Activated naive CD4-positive, alpha-beta T cell treated with anti-CD3 and anti-CD28 coated beads, Interleukin-2, amount 10 ng/mL, durations not matched to agents 7 days and 5 days (primary cell): ENCODE measurements at regions not wholly inside any gene's neighbourhood (a gene's known extent, or its start where the extent isn't known, plus 50 kb on each side); places are given as distances from the start of the nearest gene placed in this dataset.

Experiments used
- CTCF ChIA-PET: fragments of 350-600 bp; sonication (Branson Sonifier 250); formaldehyde crosslinking; loops from one replicate; lab custom pipeline; 2021; ENCODE audit warnings: antibody characterized with exemption; lab: Charles Lee
- DNase-seq: peaks from one replicate; pipeline ENCODE4 v3.0.0-alpha.2; 2020
- H3K27ac Mint-ChIP-seq: one replicate; pipeline ENCODE4 v1.8.0; 2021; ENCODE audit warnings: mild to moderate bottlenecking, moderate library complexity, mixed read lengths
- H3K27me3 Mint-ChIP-seq: one replicate; pipeline ENCODE4 v1.8.0; 2021; ENCODE audit warnings: mild to moderate bottlenecking, mixed read lengths
- H3K36me3 Mint-ChIP-seq: one replicate; pipeline ENCODE4 v1.8.0; 2021; ENCODE audit warnings: mixed read lengths
- H3K4me1 Mint-ChIP-seq: one replicate; pipeline ENCODE4 v1.8.0; 2021; ENCODE audit warnings: mixed read lengths
- H3K4me3 Mint-ChIP-seq: one replicate; pipeline ENCODE4 v1.8.0; 2021; ENCODE audit warnings: mild to moderate bottlenecking, moderate library complexity, mixed read lengths
- H3K9me3 Mint-ChIP-seq: one replicate; pipeline ENCODE4 v1.8.0; 2021; ENCODE audit warnings: mixed read lengths

GRCh38 chr11:45597097-45597496 is 68.3 kb downstream of the CHST1 start:
- Mint-ChIP-seq H3K9me3 (no peaks in the 10 kb centered on the region), H3K36me3 (no peaks in the 10 kb centered on the region), H3K4me3 (no peak overlapping the region), H3K27me3 (peaks cover 7% of the 10 kb centered on the region), H3K27ac (no peak overlapping the region), H3K4me1 (no peaks in the 10 kb centered on the region)
- CTCF ChIA-PET = no interaction called here
- DNase-seq = no peak

GRCh38 chr11:45596571-45596970 is 68.9 kb downstream of the CHST1 start:
- CTCF ChIA-PET = no interaction called here
- Mint-ChIP-seq H3K9me3 (no peaks in the 10 kb centered on the region), H3K4me1 (no peaks in the 10 kb centered on the region), H3K36me3 (no peaks in the 10 kb centered on the region), H3K27me3 (peaks cover 7% of the 10 kb centered on the region), H3K4me3 (no peak overlapping the region), H3K27ac (no peak overlapping the region)
- no peak for DNase-seq

GRCh38 chr11:45593992-45594391 is 71.4 kb downstream of the CHST1 start:
- no peaks in the 10 kb centered on the region for H3K4me1 Mint-ChIP-seq
- H3K27me3 Mint-ChIP-seq = peaks cover 12% of the 10 kb centered on the region
- no peak overlapping the region for H3K4me3 Mint-ChIP-seq
- CTCF ChIA-PET = no interaction called here
- DNase-seq = no peak
- no peak overlapping the region for H3K27ac Mint-ChIP-seq
- no peaks in the 10 kb centered on the region for H3K9me3 Mint-ChIP-seq
- H3K36me3 Mint-ChIP-seq = no peaks in the 10 kb centered on the region

GRCh38 chr11:45592636-45593035 is 72.8 kb downstream of the CHST1 start:
- DNase-seq = no peak
- H3K36me3 Mint-ChIP-seq = no peaks in the 10 kb centered on the region
- H3K27me3 Mint-ChIP-seq = peaks cover 17% of the 10 kb centered on the region
- no peaks in the 10 kb centered on the region for H3K4me1 Mint-ChIP-seq
- H3K4me3 Mint-ChIP-seq = no peak overlapping the region
- CTCF ChIA-PET = no interaction called here
- H3K9me3 Mint-ChIP-seq = no peaks in the 10 kb centered on the region
- no peak overlapping the region for H3K27ac Mint-ChIP-seq

GRCh38 chr11:45590743-45591142 is 74.7 kb downstream of the CHST1 start:
- no peaks in the 10 kb centered on the region for H3K9me3 Mint-ChIP-seq

GRCh38 chr11:45585205-45585604 is 80.2 kb downstream of the CHST1 start:
- Mint-ChIP-seq H3K4me1 (no peaks in the 10 kb centered on the region), H3K4me3 (no peak overlapping the region), H3K27me3 (peaks cover 32% of the 10 kb centered on the region), H3K27ac (no peak overlapping the region), H3K9me3 (no peaks in the 10 kb centered on the region), H3K36me3 (no peaks in the 10 kb centered on the region)
- no peak for DNase-seq
- CTCF ChIA-PET = no interaction called here

More at GRCh38 chr11:45590743-45591142, 74.7 kb downstream of the CHST1 start:
- no peaks in the 10 kb centered on the region for H3K36me3 Mint-ChIP-seq
- no peak for DNase-seq
- H3K27ac Mint-ChIP-seq = no peak overlapping the region
- no peak overlapping the region for H3K4me3 Mint-ChIP-seq
- H3K4me1 Mint-ChIP-seq = no peaks in the 10 kb centered on the region
- H3K27me3 Mint-ChIP-seq = peaks cover 27% of the 10 kb centered on the region
- CTCF ChIA-PET = no interaction called here

- H3K36me3 Mint-ChIP-seq = no peaks in the 10 kb centered on the region
- DNase-seq = no peak
- no peaks in the 10 kb centered on the region for H3K9me3 Mint-ChIP-seq
- H3K4me3 Mint-ChIP-seq = no peak overlapping the region
- no peak overlapping the region for H3K27ac Mint-ChIP-seq
- H3K4me1 Mint-ChIP-seq = no peaks in the 10 kb centered on the region
- peaks cover 32% of the 10 kb centered on the region for H3K27me3 Mint-ChIP-seq
- CTCF ChIA-PET = no interaction called here
These were observed 81.3 kb downstream of the CHST1 start for GRCh38 chr11:45583981-45584566.

- Mint-ChIP-seq H3K9me3 (no peaks in the 10 kb centered on the region), H3K27me3 (peaks cover 16% of the 10 kb centered on the region), H3K36me3 (no peaks in the 10 kb centered on the region), H3K4me3 (no peak overlapping the region), H3K4me1 (no peaks in the 10 kb centered on the region), H3K27ac (no peak overlapping the region)
- DNase-seq = peak; percentile 28
- CTCF ChIA-PET = no interaction called here
These were observed 85.0 kb downstream of the CHST1 start for GRCh38 chr11:45580399-45580798.

- H3K27me3 Mint-ChIP-seq = peaks cover 11% of the 10 kb centered on the region
- no peaks in the 10 kb centered on the region for H3K9me3 Mint-ChIP-seq
- no peaks in the 10 kb centered on the region for H3K36me3 Mint-ChIP-seq
- CTCF ChIA-PET = no interaction called here
- no peak overlapping the region for H3K4me3 Mint-ChIP-seq
- H3K4me1 Mint-ChIP-seq = no peaks in the 10 kb centered on the region
- no peak overlapping the region for H3K27ac Mint-ChIP-seq
- DNase-seq = no peak
These were observed 87.1 kb downstream of the CHST1 start for GRCh38 chr11:45578316-45578715.

- H3K36me3 Mint-ChIP-seq = no peaks in the 10 kb centered on the region
- no peaks in the 10 kb centered on the region for H3K4me1 Mint-ChIP-seq
- CTCF ChIA-PET = no interaction called here
- H3K9me3 Mint-ChIP-seq = no peaks in the 10 kb centered on the region
- H3K27ac Mint-ChIP-seq = no peak overlapping the region
- no peak overlapping the region for H3K4me3 Mint-ChIP-seq
- H3K27me3 Mint-ChIP-seq = peaks cover 7% of the 10 kb centered on the region
- no peak for DNase-seq
These were observed 87.7 kb downstream of the CHST1 start for GRCh38 chr11:45577752-45578151.

GRCh38 chr11:45576461-45577215 is 88.8 kb downstream of the CHST1 start:
- no peak overlapping the region for H3K4me3 Mint-ChIP-seq
- CTCF ChIA-PET = no interaction called here
- no peak overlapping the region for H3K27ac Mint-ChIP-seq
- no peaks in the 10 kb centered on the region for H3K36me3 Mint-ChIP-seq
- H3K4me1 Mint-ChIP-seq = no peaks in the 10 kb centered on the region
- peaks cover 5% of the 10 kb centered on the region for H3K27me3 Mint-ChIP-seq
- H3K9me3 Mint-ChIP-seq = no peaks in the 10 kb centered on the region
- no peak for DNase-seq

GRCh38 chr11:45573728-45574127 is 91.7 kb downstream of the CHST1 start:
- Mint-ChIP-seq H3K27me3 (peaks cover 6% of the 10 kb centered on the region), H3K4me1 (no peaks in the 10 kb centered on the region), H3K9me3 (no peaks in the 10 kb centered on the region), H3K27ac (no peak overlapping the region), H3K36me3 (no peaks in the 10 kb centered on the region), H3K4me3 (no peak overlapping the region)
- CTCF ChIA-PET = no interaction called here
- no peak for DNase-seq

GRCh38 chr11:45572354-45573123 is 92.9 kb downstream of the CHST1 start:
- no peak overlapping the region for H3K27ac Mint-ChIP-seq
- no peaks in the 10 kb centered on the region for H3K4me1 Mint-ChIP-seq
- no peak overlapping the region for H3K4me3 Mint-ChIP-seq
- no peak for DNase-seq
- H3K36me3 Mint-ChIP-seq = no peaks in the 10 kb centered on the region
- no peaks in the 10 kb centered on the region for H3K9me3 Mint-ChIP-seq
- CTCF ChIA-PET = no interaction called here
- peaks cover 6% of the 10 kb centered on the region for H3K27me3 Mint-ChIP-seq

GRCh38 chr11:45569776-45570175 is 95.6 kb downstream of the CHST1 start:
- Mint-ChIP-seq H3K36me3 (no peaks in the 10 kb centered on the region), H3K4me1 (no peaks in the 10 kb centered on the region), H3K9me3 (no peaks in the 10 kb centered on the region), H3K4me3 (no peak overlapping the region), H3K27me3 (peaks cover 6% of the 10 kb centered on the region), H3K27ac (no peak overlapping the region)
- DNase-seq = no peak
- CTCF ChIA-PET = no interaction called here

- H3K9me3 Mint-ChIP-seq = no peaks in the 10 kb centered on the region
- H3K4me1 Mint-ChIP-seq = no peaks in the 10 kb centered on the region
- H3K36me3 Mint-ChIP-seq = no peaks in the 10 kb centered on the region
- H3K27me3 Mint-ChIP-seq = peaks cover 6% of the 10 kb centered on the region
- DNase-seq = no peak
- no peak overlapping the region for H3K4me3 Mint-ChIP-seq
- no peak overlapping the region for H3K27ac Mint-ChIP-seq
- CTCF ChIA-PET = no interaction called here
These were observed 97.4 kb downstream of the CHST1 start for GRCh38 chr11:45568049-45568448.
